ENCODE measurements at regions not wholly inside any gene's neighbourhood (a gene's known extent, or its start where the extent isn't known, plus 50 kb on each side); places are given as distances from the start of the nearest gene placed in this dataset.

DNA sequence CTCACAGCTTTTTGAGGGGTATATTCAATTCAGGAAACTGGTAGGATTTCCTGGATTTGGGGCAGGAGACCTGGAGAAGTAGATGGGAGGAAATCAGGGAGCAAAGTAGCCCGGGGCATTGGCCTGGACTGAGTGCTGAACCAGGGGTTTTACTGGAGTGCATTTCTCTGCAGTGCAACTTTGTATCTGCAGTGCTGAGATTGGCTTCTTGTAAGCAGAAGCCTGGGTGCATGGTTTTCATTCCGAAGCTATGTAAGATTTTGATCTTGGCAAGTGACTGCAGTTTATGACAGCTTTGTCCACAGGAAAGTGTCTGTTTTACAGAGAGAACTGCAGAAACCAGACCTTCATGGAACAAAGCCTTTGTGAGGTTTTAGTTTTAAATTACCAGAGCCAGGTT is 158.3 kb downstream of the SPCS3 start:
- no peak for TF ChIP-seq POLR2A (IDR thresholded peaks at IDR 0.05)
- TF ChIP-seq, protein P1, sequence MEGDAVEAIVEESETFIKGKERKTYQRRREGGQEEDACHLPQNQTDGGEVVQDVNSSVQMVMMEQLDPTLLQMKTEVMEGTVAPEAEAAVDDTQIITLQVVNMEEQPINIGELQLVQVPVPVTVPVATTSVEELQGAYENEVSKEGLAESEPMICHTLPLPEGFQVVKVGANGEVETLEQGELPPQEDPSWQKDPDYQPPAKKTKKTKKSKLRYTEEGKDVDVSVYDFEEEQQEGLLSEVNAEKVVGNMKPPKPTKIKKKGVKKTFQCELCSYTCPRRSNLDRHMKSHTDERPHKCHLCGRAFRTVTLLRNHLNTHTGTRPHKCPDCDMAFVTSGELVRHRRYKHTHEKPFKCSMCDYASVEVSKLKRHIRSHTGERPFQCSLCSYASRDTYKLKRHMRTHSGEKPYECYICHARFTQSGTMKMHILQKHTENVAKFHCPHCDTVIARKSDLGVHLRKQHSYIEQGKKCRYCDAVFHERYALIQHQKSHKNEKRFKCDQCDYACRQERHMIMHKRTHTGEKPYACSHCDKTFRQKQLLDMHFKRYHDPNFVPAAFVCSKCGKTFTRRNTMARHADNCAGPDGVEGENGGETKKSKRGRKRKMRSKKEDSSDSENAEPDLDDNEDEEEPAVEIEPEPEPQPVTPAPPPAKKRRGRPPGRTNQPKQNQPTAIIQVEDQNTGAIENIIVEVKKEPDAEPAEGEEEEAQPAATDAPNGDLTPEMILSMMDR (IDR thresholded peaks at IDR 0.05), result no peak
